ENCODE measurements at regions not wholly inside any gene's neighbourhood (a gene's known extent, or its start where the extent isn't known, plus 50 kb on each side); places are given as distances from the start of the nearest gene placed in this dataset.
A peak's percentile ranks its signal among the peaks of the same experiment; 100 is the strongest.

DNA sequence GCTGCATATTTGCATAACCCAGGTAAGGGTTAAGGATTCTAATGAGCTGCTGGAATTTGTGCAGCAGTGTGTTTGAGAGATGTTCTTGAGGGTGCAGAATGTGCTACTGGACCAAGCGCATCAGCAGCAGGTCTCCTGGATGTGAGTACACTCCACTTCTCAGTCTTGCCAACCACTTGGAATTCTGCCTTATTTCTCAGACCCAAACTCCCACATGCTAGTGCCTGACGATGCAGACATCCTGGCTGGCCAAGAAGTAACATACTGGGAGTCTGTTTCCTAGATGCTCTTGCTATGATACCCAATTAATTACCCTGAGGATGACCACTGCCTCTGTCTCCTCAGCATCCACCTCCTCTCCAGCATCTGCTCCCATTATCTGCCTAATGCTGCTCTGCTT is 186.6 kb downstream of the MOXD1 start:
- TF ChIP-seq, protein P1, sequence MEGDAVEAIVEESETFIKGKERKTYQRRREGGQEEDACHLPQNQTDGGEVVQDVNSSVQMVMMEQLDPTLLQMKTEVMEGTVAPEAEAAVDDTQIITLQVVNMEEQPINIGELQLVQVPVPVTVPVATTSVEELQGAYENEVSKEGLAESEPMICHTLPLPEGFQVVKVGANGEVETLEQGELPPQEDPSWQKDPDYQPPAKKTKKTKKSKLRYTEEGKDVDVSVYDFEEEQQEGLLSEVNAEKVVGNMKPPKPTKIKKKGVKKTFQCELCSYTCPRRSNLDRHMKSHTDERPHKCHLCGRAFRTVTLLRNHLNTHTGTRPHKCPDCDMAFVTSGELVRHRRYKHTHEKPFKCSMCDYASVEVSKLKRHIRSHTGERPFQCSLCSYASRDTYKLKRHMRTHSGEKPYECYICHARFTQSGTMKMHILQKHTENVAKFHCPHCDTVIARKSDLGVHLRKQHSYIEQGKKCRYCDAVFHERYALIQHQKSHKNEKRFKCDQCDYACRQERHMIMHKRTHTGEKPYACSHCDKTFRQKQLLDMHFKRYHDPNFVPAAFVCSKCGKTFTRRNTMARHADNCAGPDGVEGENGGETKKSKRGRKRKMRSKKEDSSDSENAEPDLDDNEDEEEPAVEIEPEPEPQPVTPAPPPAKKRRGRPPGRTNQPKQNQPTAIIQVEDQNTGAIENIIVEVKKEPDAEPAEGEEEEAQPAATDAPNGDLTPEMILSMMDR (IDR thresholded peaks at IDR 0.05; ENCODE audit: low read depth, low read length): no peak
- DNase-seq (ENCODE audit: low read depth in 2 of 2): peak in 1 of 2 donors; percentile 32
- H3K4me3 ChIP-seq (replicated peaks in 1 of 2; ENCODE audit: low read depth in 2 of 2, low read length in 2 of 2): no peak overlapping the region

DNA sequence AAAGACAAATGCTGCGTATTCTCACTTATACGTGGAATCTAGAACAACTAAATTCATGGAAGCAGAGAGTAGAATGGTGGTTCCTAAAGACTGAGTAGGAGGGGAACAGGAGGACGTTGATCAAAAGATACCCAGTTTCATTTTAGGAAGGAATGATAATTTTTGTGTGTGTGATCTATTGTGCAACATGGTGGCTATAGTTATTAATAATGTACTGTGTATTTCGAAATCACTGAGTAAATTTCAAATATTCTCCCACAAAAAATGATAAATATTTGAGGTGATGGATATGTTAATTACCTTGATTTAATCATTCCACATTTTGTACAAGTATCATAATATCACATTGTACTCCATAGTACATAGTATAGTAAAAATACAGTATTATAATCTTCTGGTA is 187.5 kb downstream of the MOXD1 start:
- H3K4me3 ChIP-seq (replicated peaks in 1 of 2; ENCODE audit: low read depth in 2 of 2, low read length in 2 of 2): no peak overlapping the region
- TF ChIP-seq, protein P1 (IDR thresholded peaks at IDR 0.05; ENCODE audit: low read depth, low read length): no peak
- DNase-seq (ENCODE audit: low read depth in 2 of 2): no peak

DNA sequence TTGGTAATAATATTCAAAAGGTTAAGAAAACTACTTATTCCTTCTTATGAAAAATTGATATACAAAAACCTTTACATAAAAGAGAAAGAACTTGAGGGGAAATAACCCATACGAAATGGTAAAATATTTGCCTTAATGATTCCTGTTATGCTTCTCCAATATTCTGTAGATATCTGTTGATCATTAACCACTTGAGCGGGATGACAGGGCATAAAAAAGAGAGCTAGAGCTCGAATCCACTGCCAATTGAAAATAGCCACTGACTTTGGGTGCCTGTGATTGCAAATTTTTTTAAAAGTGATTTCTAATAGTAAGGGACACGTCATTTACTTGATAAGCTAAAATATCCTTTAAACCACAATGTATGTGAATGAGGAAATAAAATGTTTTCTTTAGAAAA is 188.1 kb downstream of the MOXD1 start:
- DNase-seq (ENCODE audit: low read depth in 2 of 2): no peak
- TF ChIP-seq, protein P1 (IDR thresholded peaks at IDR 0.05; ENCODE audit: low read depth, low read length): no peak
- no peak overlapping the region for H3K4me3 ChIP-seq (replicated peaks in 1 of 2; ENCODE audit: low read depth in 2 of 2, low read length in 2 of 2)

DNA sequence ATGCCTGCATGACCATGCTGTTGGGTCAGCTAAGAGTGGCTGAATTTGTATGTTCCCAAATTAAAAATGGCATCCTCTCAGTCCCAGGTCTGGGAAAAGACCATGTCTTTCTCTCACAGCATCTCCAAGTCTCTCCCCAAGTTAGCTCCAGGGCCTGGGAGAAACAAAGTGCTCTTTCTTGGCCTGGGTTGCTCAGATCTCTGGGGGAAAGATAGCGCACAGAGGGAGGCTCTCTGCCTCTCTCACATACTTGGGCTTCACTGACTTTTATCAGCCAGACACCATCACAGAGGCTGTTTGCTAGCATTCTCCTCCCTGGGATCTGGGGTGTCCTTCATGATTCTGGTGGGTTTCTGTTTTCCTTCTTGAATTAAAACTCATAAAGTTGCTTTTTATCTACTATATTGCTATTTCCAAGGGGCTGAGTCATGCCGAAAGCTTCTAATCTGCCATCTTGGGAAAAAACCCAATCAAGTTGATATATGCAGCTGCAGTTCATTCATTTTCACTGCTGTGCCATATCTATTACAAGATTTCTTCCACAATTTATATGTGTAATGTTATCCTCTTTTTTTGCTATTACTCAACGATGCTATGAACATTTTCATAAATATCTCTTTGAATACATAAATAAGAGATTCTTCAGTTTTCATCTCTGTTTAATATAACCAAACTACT is 190.2 kb downstream of the MOXD1 start:
- no peak for DNase-seq (ENCODE audit: low read depth in 2 of 2)
- no peak overlapping the region for H3K4me3 ChIP-seq (replicated peaks in 1 of 2; ENCODE audit: low read depth in 2 of 2, low read length in 2 of 2)
- TF ChIP-seq, protein P1 (IDR thresholded peaks at IDR 0.05; ENCODE audit: low read depth, low read length): no peak

DNA sequence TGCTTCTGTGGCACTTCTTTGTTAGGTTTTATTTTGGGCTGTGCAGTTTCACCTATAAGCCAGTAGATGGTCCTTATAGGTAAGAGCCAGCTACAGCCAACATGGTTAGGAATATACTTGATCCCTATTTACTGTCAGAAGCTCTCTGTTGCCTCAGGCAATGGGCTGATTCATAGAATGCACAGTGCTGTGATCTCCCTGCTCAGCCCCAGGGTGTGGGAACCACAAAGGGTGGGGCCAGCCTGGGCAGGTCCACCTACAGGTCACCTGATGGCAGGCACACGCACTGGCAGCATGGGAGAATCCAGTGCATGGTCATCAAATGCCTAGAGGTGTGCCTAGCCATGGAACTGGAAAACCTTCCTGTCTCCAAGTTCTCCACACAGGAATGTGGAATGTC is 191.9 kb downstream of the MOXD1 start:
- DNase-seq (ENCODE audit: low read depth in 2 of 2): no peak
- no peak overlapping the region for H3K4me3 ChIP-seq (replicated peaks in 1 of 2; ENCODE audit: low read depth in 2 of 2, low read length in 2 of 2)
- TF ChIP-seq, protein P1 (IDR thresholded peaks at IDR 0.05; ENCODE audit: low read depth, low read length): no peak

DNA sequence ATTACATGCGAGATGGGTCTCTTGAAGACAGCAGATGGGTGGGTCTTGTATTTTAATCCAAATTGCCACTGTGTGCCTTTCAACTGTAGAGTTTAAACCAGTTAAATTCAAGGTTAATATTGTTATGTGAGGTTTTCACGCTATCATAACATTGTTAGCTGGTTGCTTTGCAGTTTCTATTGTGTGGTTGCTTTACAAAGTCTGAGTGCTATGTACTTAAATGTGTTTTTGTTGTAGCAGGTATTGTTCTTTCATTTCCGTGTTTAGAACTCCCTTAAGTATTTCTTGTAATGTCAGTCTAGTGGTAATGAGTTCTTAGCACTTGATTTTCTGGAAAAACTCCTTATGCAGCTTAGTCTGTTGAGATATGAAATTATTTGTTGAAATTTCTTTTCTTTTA is 193.3 kb downstream of the MOXD1 start:
- no peak for DNase-seq (ENCODE audit: low read depth in 2 of 2)
- no peak overlapping the region for H3K4me3 ChIP-seq (replicated peaks in 1 of 2; ENCODE audit: low read depth in 2 of 2, low read length in 2 of 2)
- TF ChIP-seq, protein P1 (IDR thresholded peaks at IDR 0.05; ENCODE audit: low read depth, low read length): no peak

DNA sequence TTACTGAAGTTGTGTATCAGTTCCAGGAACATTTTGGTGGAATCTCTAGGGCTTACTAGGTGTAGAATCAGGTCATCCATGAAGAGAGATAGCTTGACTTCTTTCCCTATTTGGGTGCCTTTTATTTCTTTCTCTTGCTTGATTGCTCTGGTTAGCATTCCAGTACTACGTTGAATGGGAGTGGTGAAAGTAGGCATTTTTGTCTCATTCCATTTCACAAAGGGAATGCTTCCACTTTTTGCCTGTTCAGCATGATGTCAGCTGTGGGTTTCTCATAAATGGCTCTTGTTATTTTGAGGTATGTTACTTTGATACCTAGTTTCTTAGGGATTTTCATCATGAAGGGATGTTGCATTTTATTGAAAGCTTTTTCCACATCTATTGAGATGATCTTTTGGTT is 195.3 kb downstream of the MOXD1 start:
- peak in 1 of 2 donors; percentile 23 for DNase-seq (ENCODE audit: low read depth in 2 of 2)
- TF ChIP-seq, protein P1 (IDR thresholded peaks at IDR 0.05; ENCODE audit: low read depth, low read length): no peak
- H3K4me3 ChIP-seq (replicated peaks in 1 of 2; ENCODE audit: low read depth in 2 of 2, low read length in 2 of 2): no peak overlapping the region

Data from cardiac fibroblast (primary cell).